ENCODE measurements at regions not wholly inside any gene's neighbourhood (a gene's known extent, or its start where the extent isn't known, plus 50 kb on each side); places are given as distances from the start of the nearest gene placed in this dataset.

- DNase-seq, result peak; percentile 59
Measured at GRCh38 chr11:29781268-29781667, 235.6 kb downstream of the KCNA4 start.

- DNase-seq, result peak; percentile 59
Measured at GRCh38 chr11:29780756-29781155, 236.1 kb downstream of the KCNA4 start.

- DNase-seq, result peak; percentile 49
Measured at GRCh38 chr11:29773656-29774264, 243.1 kb downstream of the KCNA4 start.

DNA sequence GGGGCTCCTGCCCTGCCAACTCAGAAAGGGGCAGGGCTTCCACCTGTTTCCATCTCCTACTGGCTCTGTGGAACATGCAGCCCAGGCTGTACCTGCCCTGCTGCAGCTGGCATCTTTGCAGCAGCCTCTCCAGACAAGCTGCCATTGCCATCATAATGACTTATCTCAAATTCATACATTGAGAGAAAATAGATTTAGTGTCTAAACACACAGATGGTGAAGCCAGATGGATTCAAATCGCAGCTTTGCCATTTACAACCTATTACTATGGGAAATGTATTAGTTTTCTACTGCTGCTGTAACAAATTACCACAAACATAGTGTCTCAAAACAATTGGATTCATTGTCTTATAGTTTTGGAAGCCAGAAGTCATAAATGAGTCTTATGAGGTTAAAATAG, 260.0 kb downstream of the KCNA4 start:
- no peak for DNase-seq

DNA sequence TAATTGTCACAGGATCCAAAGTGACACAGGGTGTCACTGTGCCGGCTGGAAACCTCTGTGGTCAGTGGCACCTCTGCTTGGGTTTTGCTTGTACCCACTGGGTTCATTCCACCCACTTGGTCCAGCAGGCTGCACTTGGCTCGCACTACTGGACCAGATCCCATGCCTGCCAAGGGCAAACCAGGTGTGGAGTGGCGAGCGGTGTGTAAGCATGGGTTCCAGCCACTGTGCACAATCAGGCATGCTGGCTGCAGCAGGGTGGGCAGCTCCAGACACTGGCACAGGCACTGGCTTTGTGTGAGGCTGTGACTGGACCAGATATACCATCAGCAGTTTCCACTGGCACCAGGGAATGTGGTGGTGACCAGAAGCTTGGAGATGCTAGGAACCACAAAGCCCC, 261.4 kb downstream of the KCNA4 start:
- no peak for DNase-seq

DNA sequence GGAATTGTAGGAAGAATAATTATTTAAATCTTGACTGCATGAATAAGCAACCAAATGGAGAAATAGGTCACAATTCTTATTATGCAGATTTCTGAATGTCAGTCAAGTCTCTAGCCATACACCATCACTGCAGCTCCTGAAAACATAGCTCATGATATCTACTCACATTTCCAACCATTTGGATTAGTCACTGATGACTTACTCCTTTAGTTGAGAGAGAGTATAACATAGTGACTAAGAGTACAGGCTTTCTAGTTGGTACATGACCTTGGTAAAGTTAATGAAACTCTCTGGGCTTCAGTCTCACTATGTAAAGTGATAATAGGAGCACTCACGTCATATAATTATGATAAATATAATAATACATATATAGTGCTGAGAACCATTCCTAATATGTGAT, 265.2 kb downstream of the KCNA4 start:
- DNase-seq, result no peak

- DNase-seq, result no peak
Measured at GRCh38 chr11:29750392-29750791, 266.4 kb downstream of the KCNA4 start.

DNA sequence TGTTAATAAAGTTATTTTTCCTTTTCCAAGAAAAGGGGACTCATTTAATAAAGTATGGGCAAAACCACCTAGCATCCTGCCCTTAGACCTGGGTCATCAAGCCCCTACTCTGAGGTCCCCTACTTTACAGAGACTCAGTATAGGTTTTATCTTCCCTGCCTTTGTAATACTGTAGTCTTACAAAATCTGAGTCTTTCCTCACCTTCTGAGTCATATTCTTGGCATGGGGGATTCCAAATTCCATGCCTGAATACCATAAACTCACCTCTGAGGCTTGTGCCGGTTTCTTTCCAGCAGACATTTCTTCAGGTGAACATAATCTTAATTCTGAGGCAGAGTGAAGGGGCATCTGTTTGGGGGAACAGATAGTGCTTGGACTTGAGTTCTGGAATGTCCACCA, 282.5 kb downstream of the KCNA4 start:
- DNase-seq, result no peak

GRCh38 chr11:29713831-29714320, 303.0 kb downstream of the KCNA4 start:
- no peak for DNase-seq

- DNase-seq, result no peak
Measured at GRCh38 chr11:29712616-29713015, 304.2 kb downstream of the KCNA4 start.

GRCh38 chr11:29707924-29708323, 308.9 kb downstream of the KCNA4 start:
- DNase-seq, result no peak

- DNase-seq, result no peak
Measured at GRCh38 chr11:29685361-29685760, 331.5 kb downstream of the KCNA4 start.

DNA sequence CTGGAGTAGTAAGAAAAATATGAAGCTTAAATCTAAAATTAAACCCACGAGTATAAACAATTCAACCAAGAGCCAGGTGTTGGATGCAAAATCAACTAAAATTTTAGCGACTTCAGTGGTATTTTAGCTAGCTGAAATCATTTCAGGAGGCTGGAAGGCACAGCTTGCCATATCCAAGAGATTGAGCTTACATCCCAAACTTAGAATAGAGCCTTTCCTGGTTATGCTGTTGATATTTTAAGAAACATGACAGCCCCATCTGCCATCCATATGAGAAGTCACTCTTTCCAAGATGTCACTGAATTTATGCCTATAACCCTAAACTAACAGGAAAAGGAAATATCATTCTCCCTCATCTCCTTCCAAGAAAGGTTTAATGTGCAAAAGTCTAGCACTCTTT, 334.0 kb downstream of the KCNA4 start:
- no peak for DNase-seq

DNA sequence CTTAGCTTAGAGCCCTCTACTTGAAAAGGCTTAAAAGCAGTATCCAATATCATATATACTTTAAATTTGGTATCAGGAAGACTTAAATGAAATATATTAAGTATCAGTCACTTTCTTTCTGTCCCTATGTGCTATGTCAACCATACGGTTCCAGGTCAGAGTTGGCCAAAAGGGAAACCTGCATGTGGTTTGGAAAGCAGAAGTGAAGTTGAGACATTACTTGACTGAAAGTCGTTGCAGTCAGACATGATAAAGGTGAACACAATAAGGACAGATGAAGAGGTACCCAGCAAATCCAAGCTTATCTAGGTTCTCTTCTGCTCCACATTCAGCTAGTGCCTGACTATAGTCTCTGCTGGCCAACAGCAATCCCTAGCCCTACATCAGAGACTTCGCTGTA, 336.8 kb downstream of the KCNA4 start:
- no peak for DNase-seq

DNA sequence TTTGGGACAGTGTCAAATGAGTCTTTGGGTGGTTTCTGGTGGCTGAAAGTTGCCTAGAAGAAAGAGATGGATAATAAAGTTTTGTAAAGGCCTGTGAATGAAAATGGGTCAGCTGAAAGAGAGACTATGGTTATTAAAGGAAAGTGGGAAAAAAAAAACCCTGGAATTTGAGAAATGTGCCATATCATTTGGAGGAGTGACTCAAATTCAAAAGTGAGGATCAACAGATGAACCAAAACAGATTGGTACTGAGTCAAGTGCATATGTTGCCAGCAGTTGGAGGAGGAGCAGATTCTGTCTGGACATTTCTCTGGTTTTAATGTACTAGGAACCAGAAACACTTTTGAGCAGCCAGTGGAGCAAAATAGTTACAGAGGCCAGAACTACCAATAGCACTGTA, 339.8 kb downstream of the KCNA4 start:
- no peak for DNase-seq

DNA sequence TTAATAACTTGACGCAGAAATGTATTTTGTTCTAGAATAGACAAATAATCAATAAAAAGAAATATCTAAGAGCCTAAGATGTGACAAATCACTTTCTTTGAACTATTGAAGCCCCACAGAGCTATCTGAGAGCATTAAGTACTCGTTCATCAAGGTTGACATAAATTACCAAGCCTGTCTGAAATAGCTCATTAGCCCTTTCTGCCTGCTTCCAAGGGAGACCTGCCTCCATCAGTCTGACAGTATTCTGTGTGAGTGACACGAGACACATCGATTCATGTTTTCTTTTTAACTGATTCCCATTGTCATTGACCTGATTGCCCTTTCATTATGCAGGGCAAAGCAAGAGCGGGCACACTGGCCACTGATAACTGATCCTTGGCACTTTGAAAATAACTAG, 347.5 kb downstream of the KCNA4 start:
- no peak for DNase-seq

DNA sequence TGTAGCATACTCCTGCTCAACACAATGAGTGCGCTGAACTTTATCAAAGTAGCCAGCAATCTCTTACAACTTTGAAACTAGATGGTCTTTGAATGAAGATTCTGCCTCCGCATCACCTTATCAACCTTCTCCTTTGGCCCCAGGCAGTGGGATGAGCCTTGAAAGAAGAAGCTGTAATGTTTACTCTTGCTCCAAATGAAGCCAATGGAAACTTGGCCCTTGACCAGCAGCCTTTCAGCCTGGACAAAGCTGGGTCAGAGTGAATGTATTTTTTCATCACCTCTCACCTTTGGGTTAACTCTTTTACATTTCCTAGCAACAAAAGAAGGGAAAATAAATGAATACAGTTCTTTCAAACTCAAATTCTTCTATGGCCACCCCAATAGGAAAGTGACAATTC, 359.1 kb downstream of the KCNA4 start:
- DNase-seq, result no peak

GRCh38 chr11:29656597-29656996, 360.2 kb downstream of the KCNA4 start:
- DNase-seq, result no peak

DNA sequence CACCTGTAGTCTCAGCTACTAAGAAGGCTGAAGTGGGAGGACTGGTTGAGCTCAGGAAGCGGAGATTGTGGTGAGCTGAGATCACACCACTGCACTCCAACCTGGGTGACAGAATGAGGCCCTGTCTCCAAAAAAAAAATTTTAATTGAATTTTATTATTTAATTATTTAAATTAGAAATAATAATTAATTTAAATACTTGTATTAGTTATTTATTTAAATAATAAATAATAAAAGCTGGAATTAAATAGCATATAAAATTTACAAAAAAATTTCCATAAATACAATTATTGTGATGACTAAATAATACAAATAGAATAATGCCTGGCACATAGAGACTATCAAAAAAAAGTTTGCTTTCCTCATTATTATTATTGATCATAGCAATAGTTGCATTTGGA, 371.5 kb downstream of the KCNA4 start:
- no peak for DNase-seq

DNA sequence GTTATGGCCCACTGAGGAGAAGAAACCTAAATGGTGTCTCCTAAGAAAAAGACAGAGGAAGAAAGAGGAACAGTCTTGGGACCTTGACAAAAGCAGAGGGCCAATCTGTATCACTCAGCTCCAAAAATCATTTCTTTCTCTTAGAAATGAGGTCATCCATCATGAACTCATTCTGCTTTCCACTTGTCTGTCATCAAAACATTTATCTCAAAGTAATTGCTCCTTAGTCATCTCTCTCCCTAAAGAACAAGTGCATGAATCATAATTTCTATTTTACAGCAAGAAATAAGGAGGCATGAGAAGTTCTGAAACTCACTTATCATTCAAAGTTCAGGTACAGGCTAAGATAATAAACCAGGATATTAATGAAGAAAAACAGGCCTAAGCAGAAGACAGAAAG, 375.6 kb downstream of the KCNA4 start:
- no peak for DNase-seq

GRCh38 chr11:29634744-29635143, 382.1 kb downstream of the KCNA4 start:
- DNase-seq, result no peak

- DNase-seq, result no peak
Measured at GRCh38 chr11:29634244-29634643, 382.6 kb downstream of the KCNA4 start.

DNA sequence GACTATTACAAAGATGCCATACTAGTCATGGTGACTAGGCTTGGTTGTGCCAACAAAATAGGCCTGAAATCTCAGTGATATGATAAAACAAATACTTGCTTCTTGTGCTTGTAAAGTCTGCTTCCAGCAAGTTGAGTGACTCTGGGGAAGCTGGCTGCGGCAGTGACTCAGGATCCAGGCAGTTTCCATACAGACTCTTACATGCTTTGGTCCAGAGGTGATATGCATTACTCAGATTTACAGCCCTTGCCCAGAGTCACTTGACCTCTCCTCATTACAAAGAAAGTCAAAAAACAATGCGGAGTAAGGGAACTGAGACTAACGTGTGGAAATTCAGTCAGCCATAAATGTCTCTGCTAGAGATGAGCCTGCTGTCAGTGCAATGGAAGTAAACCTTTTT, 387.5 kb downstream of the KCNA4 start:
- no peak for DNase-seq

GRCh38 chr11:29628609-29629008, 388.2 kb downstream of the KCNA4 start:
- DNase-seq, result no peak

- no peak for DNase-seq
Measured at GRCh38 chr11:29627541-29627940, 389.3 kb downstream of the KCNA4 start.

Measured in occipital lobe (tissue), 1 donor.